Left ventricle myocardium inferior (tissue), 1 donor: ENCODE measurements at regions not wholly inside any gene's neighbourhood (a gene's known extent, or its start where the extent isn't known, plus 50 kb on each side); places are given as distances from the start of the nearest gene placed in this dataset.

Experiments
- DNase-seq: peaks from one replicate; pipeline ENCODE4 v3.0.0-alpha.2; 2020
- H3K27ac ChIP-seq: fragments of 200-600 bp; replicated peaks from 2 replicates; pipeline ENCODE4 v1.8.0; 2021
- H3K27me3 ChIP-seq: fragments of 200-600 bp; 2 replicates; pipeline ENCODE4 v1.8.0; 2021; ENCODE audit warnings: low read depth
- H3K36me3 ChIP-seq: fragments of 200-600 bp; 2 replicates; pipeline ENCODE4 v1.8.0; 2021
- H3K4me1 ChIP-seq: fragments of 200-600 bp; 2 replicates; pipeline ENCODE4 v1.8.0; 2021
- H3K4me3 ChIP-seq: fragments of 200-600 bp; 2 replicates; pipeline ENCODE4 v1.8.0; 2021; ENCODE audit warnings: mild to moderate bottlenecking, moderate library complexity
- H3K9me3 ChIP-seq: fragments of 200-600 bp; replicated peaks from 2 replicates; pipeline ENCODE4 v1.8.0; 2021
- CTCF ChIP-seq: fragments of 200-600 bp; IDR thresholded peaks from 2 replicates; pipeline ENCODE4 v1.8.0; 2021; ENCODE audit warnings: antibody characterized with exemption, mild to moderate bottlenecking, borderline replicate concordance
- intact Hi-C: fragments of 100-400 bp; cut with micrococcal nuclease; formaldehyde crosslinking; loops from one replicate; pipeline ENCODE4 v1.11.0; 2022
- donor health status: DM: no; HTN: yes; CAD: no; lungs with severe emphysema.

DNA sequence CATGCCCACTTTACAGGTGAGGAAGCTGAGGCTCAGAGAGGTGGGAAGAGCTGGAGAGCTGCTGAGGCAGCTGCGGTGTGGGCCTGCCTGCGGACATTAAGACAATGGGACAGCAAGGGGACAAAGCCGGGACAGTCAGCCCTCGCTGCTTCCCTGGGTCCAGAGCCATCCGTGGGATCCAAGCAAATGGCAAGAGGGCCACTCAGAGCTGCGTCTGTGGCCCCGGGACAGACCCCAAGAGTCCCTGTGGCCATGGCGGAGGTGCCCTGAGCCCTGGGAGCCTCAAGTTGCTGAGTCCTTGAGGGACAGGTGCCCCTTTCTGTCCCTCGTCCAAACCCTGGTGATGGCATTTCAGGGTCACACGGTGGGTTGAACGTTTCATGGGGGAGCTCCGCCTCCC, 191.9 kb downstream of the OLFM1 start:
- peaks cover 47% of the 10 kb centered on the region for H3K27me3 ChIP-seq

GRCh38 chr9:135279834-135280393, 192.4 kb downstream of the OLFM1 start:
- Histone ChIP-seq H3K36me3 (no peaks in the 10 kb centered on the region), H3K27ac (no peak overlapping the region), H3K4me3 (no peak overlapping the region), H3K27me3 (peaks cover 42% of the 10 kb centered on the region), H3K9me3 (no peaks in the 10 kb centered on the region), H3K4me1 (peaks cover 20% of the 10 kb centered on the region)
- no peak for TF ChIP-seq CTCF
- no peak for DNase-seq
- intact Hi-C loops, result no loop called here

More for the DNA sequence above, 191.9 kb downstream of the OLFM1 start:
- H3K36me3 ChIP-seq, result no peaks in the 10 kb centered on the region
- H3K27ac ChIP-seq, result no peak overlapping the region
- no peak overlapping the region for H3K4me3 ChIP-seq
- intact Hi-C loops, result no loop called here
- DNase-seq, result no peak
- no peak for TF ChIP-seq CTCF
- H3K4me1 ChIP-seq, result peaks cover 20% of the 10 kb centered on the region
- no peaks in the 10 kb centered on the region for H3K9me3 ChIP-seq

GRCh38 chr9:135280666-135281065, 193.2 kb downstream of the OLFM1 start:
- TF ChIP-seq CTCF, result no peak
- Histone ChIP-seq H3K27ac (no peak overlapping the region), H3K27me3 (peaks cover 35% of the 10 kb centered on the region), H3K4me3 (no peak overlapping the region), H3K9me3 (no peaks in the 10 kb centered on the region), H3K4me1 (peaks cover 16% of the 10 kb centered on the region), H3K36me3 (no peaks in the 10 kb centered on the region)
- no peak for DNase-seq
- intact Hi-C loops, result no loop called here

DNA sequence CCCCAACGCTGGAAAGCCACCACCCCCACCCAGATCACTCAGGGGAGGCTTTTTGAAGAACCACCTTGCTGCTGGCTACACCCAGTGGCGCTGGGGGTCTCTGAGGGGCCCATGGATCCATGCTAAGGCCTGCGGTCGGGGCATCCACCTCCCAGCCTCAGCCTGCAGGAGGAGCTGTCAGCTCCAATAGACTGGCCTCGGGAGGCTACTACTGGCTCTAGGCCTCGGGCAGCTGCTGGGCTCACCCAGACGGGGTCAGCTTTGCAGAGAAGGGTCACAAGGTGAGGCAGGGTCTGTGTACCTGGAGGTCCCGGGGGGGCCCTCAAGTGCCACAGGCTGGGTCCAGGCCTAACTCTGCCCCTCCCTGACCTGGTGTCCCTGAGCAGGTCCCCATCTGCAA, 193.7 kb downstream of the OLFM1 start:
- Histone ChIP-seq H3K27me3 (peaks cover 30% of the 10 kb centered on the region), H3K4me3 (no peak overlapping the region), H3K9me3 (no peaks in the 10 kb centered on the region), H3K4me1 (peaks cover 14% of the 10 kb centered on the region), H3K27ac (no peak overlapping the region), H3K36me3 (no peaks in the 10 kb centered on the region)
- DNase-seq, result no peak
- no peak for TF ChIP-seq CTCF
- intact Hi-C loops, result no loop called here

GRCh38 chr9:135281791-135282737, 194.6 kb downstream of the OLFM1 start:
- H3K36me3 ChIP-seq, result no peaks in the 10 kb centered on the region
- H3K27ac ChIP-seq, result no peak overlapping the region
- H3K27me3 ChIP-seq, result peaks cover 23% of the 10 kb centered on the region
- TF ChIP-seq CTCF, result no peak
- intact Hi-C loops, result no loop called here
- no peak overlapping the region for H3K4me3 ChIP-seq
- H3K4me1 ChIP-seq, result peaks cover 14% of the 10 kb centered on the region
- peak; percentile 73 for DNase-seq
- H3K9me3 ChIP-seq, result no peaks in the 10 kb centered on the region
